Activated naive CD8-positive, alpha-beta T cell treated with anti-CD3 and anti-CD28 coated beads, Interleukin-2, amount 10 ng/mL, durations not matched to agents 7 days and 5 days (primary cell): ENCODE measurements at regions not wholly inside any gene's neighbourhood (a gene's known extent, or its start where the extent isn't known, plus 50 kb on each side); places are given as distances from the start of the nearest gene placed in this dataset.

Source experiments
- ATAC-seq: fragments of 150-1000 bp; cut with Tn5 transposase; one replicate; pipeline ENCODE4 v1.10.0; 2021; ENCODE audit warnings: low read depth, moderate library complexity
- POLR2A ChIA-PET: fragments of 350-600 bp; sonication (Branson Sonifier 250); formaldehyde crosslinking; loops from one replicate; lab custom pipeline; 2021; ENCODE audit warnings: antibody characterized with exemption; lab: Charles Lee
- DNase-seq: peaks from one replicate; pipeline ENCODE4 v3.0.0; 2021
- H3K27ac Mint-ChIP-seq: one replicate; pipeline ENCODE4 v1.8.0; 2022; ENCODE audit warnings: mild to moderate bottlenecking, mixed read lengths
- H3K27me3 Mint-ChIP-seq: one replicate; pipeline ENCODE4 v1.8.0; 2022; ENCODE audit warnings: mild to moderate bottlenecking, moderate library complexity, mixed read lengths
- H3K36me3 Mint-ChIP-seq: one replicate; pipeline ENCODE4 v1.8.0; 2021; ENCODE audit warnings: mild to moderate bottlenecking, mixed read lengths
- H3K4me1 Mint-ChIP-seq: one replicate; pipeline ENCODE4 v1.8.0; 2021; ENCODE audit warnings: mixed read lengths
- H3K4me3 Mint-ChIP-seq: one replicate; pipeline ENCODE4 v1.8.0; 2022; ENCODE audit warnings: mild to moderate bottlenecking, moderate library complexity, mixed read lengths
- H3K9me3 Mint-ChIP-seq: one replicate; pipeline ENCODE4 v1.8.0; 2021; ENCODE audit warnings: mixed read lengths

DNA sequence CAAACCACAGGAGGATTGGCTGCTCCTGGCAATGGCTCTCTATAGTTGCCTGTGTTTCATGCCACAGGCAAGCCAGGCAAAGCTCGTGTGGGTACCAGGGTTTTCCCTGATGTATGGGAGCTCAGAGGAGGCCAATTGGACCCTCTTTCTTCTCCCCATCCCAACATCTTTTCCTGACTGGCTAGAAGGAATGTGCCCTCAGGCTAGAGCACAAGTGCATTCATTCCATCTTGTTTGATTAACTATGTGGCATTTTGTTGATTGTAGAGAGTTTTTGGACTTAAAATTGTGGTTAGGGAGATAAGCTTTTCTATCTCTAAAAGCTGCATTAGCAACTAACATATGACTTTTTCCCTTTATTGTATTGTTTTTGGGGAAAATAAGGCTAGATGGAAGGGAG, 561.3 kb downstream of the PSAT1 start:
- Mint-ChIP-seq H3K4me1 (no peaks in the 10 kb centered on the region), H3K4me3 (no peak overlapping the region), H3K27ac (no peak overlapping the region), H3K27me3 (no peaks in the 10 kb centered on the region), H3K36me3 (no peaks in the 10 kb centered on the region), H3K9me3 (no peaks in the 10 kb centered on the region)
- DNase-seq = no peak
- no peak for ATAC-seq
- POLR2A ChIA-PET = no interaction called here

DNA sequence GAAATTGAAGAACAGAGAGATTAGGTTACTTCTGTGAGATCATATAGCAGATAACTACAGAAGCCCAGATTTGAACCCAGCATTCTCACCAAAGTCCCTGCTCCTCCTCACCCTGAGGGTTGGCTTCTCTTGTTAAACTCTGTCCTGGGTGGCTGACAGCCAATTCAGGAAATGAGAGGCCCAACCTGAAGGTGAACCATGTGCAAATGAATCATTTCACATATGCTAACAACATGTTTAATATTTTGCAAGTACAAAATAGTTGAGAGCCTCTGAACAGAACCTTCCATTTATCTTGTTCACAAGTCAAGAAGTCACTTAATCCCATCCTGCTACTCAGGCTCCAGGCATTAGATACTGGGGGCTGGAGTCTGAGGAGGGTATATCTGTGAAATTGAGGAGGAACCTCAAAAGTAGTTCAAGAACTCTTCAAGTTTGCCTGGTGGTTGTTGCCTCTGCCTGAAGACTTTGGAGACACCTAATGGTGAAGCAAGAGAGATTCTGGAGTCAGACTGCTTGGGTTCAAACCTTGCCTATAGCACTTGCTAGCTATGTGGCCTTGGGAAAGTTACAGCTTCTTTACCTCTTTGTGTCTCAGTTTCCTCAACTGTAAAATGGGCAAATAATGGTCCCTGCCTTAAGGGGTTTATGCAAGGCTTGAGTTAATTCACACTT, 564.0 kb downstream of the PSAT1 start:
- no peaks in the 10 kb centered on the region for H3K36me3 Mint-ChIP-seq
- POLR2A ChIA-PET = no interaction called here
- DNase-seq (no peak), ATAC-seq (no peak)
- H3K4me3 Mint-ChIP-seq = no peak overlapping the region
- no peaks in the 10 kb centered on the region for H3K9me3 Mint-ChIP-seq
- no peak overlapping the region for H3K27ac Mint-ChIP-seq
- H3K4me1 Mint-ChIP-seq = no peaks in the 10 kb centered on the region
- no peaks in the 10 kb centered on the region for H3K27me3 Mint-ChIP-seq

DNA sequence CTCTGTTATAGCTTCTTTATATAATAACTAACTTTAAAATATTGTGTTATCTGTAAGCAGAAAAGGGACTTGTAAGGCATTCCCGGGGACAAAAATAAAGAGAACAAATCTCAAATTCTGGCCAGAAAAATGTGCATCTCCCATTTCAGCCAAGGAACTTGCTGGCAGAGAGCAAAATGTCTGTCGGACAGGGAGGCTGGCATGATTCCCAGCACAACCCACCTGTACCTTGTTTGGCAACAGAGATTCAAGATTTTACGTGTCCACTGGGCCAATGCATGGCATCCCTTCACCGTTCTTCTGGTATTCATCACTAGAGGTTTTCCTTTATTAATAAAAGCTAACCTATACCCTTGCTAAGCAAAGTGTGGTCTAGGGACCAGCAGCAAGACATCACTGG, 566.6 kb downstream of the PSAT1 start:
- H3K4me1 Mint-ChIP-seq = no peaks in the 10 kb centered on the region
- no peaks in the 10 kb centered on the region for H3K27me3 Mint-ChIP-seq
- no peak overlapping the region for H3K27ac Mint-ChIP-seq
- H3K9me3 Mint-ChIP-seq = no peaks in the 10 kb centered on the region
- POLR2A ChIA-PET = no interaction called here
- ATAC-seq (no peak), DNase-seq (no peak)
- H3K36me3 Mint-ChIP-seq = no peaks in the 10 kb centered on the region
- no peak overlapping the region for H3K4me3 Mint-ChIP-seq

DNA sequence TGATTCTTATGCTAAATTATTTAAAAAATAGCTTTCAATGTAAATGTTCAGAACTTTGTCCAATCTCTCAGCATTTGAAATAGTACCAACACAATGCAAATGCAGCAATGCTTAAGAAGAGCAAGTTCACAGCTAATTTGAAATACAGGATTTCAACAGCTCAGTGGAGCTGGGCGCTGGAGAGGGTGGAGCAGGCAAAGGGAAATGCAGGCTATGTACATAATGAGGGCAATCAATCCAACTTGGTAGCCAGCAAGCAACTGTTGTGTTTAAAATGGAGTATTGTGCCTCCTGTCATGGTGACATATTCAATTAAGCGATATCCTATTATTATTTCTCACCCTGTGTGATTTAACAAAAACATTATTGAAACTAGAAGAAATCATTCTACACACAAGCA, 568.8 kb downstream of the PSAT1 start:
- ATAC-seq (no peak), DNase-seq (no peak)
- Mint-ChIP-seq H3K9me3 (no peaks in the 10 kb centered on the region), H3K27me3 (no peaks in the 10 kb centered on the region), H3K36me3 (no peaks in the 10 kb centered on the region), H3K4me3 (no peak overlapping the region), H3K27ac (no peak overlapping the region), H3K4me1 (no peaks in the 10 kb centered on the region)
- POLR2A ChIA-PET = no interaction called here

GRCh38 chr9:78866207-78867132, 569.5 kb downstream of the PSAT1 start:
- Mint-ChIP-seq H3K9me3 (no peaks in the 10 kb centered on the region), H3K27ac (no peak overlapping the region), H3K4me1 (no peaks in the 10 kb centered on the region), H3K27me3 (no peaks in the 10 kb centered on the region), H3K4me3 (no peak overlapping the region), H3K36me3 (no peaks in the 10 kb centered on the region)
- POLR2A ChIA-PET = no interaction called here
- ATAC-seq = no peak
- DNase-seq = no peak

DNA sequence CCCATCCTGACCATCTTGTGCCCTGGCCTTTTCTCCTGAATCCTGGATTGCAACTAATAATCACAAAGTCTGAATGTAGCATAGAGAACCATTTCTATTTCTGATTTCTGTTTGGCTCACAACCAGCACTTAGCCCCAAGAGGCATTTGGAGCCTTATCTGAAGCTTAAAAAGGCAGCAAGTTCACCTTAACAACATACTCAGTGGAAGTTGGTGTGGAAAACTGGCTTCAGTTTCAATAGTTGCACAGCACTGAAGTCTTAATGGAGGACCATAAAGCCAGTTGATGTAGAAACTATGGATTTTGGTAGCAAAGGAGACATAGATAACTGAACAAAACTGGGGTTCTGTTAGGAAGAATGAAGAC, 574.1 kb downstream of the PSAT1 start:
- Mint-ChIP-seq H3K27ac (no peak overlapping the region), H3K9me3 (peaks cover 5% of the 10 kb centered on the region), H3K27me3 (no peaks in the 10 kb centered on the region), H3K4me1 (no peaks in the 10 kb centered on the region), H3K4me3 (no peak overlapping the region), H3K36me3 (no peaks in the 10 kb centered on the region)
- ATAC-seq (no peak), DNase-seq (no peak)
- POLR2A ChIA-PET = no interaction called here

DNA sequence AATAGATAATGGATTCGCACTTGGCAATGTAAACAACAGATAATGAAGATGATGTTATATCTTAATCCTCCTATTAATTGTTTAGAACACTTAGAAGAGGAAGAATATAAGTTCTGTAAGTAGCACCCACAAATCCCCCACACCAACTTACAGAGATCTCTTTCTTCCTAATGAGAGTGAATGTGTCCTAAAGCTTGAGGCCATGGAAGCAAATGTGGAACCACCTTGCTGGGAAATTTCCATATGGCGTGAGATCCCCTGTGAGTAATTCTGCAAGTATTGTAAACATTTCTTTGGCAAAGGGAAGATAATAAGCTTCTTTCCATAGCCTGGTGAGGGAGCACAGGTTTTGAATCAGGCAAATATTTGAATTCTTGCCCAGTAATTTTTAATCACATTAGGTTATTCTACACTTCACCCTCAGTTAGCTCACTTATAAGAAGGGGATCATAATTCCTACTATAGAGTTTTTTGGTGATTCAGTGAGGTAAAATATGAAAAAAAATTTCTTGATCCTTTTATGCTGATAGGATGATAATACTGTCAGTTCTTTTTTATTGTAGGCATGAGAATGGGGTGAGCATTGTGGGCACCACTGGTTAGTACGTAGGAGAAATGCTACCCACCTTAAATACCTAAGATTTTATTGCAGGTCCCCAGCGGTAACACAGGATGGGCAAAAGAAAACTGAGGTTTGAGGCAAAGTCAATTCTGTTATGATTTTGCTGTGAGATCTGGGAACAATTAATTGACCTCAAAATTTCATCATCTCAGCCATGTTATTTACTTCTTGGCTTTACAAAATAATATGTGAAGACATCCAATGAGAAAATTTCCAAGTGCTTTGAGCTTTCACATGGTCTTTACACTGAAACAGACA, 574.8 kb downstream of the PSAT1 start:
- DNase-seq (no peak), ATAC-seq (no peak)
- H3K4me1 Mint-ChIP-seq = no peaks in the 10 kb centered on the region
- peaks cover 5% of the 10 kb centered on the region for H3K9me3 Mint-ChIP-seq
- H3K27ac Mint-ChIP-seq = no peak overlapping the region
- H3K27me3 Mint-ChIP-seq = no peaks in the 10 kb centered on the region
- H3K4me3 Mint-ChIP-seq = no peak overlapping the region
- H3K36me3 Mint-ChIP-seq = no peaks in the 10 kb centered on the region
- POLR2A ChIA-PET = no interaction called here

DNA sequence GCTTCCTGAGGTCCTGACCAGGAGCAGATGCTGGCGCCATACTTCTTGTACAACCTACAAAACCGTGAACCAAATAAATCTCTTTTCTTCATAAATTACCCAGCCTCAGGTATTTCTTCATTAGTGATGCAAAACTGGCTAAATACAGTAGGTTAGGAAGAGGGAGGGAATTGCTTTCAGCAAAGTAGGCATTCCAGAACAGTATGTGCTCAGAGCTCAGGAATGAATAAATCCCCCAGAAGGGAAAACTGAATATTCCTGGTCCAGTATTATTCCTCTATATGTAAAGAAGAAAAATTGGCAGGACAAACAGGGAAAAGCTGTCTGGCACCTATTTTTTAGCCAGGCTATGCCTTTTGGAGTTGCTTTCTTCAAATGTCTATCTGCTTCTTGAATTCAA, 577.1 kb downstream of the PSAT1 start:
- no peaks in the 10 kb centered on the region for H3K36me3 Mint-ChIP-seq
- POLR2A ChIA-PET = no interaction called here
- DNase-seq (no peak), ATAC-seq (no peak)
- H3K4me1 Mint-ChIP-seq = no peaks in the 10 kb centered on the region
- H3K27ac Mint-ChIP-seq = no peak overlapping the region
- H3K27me3 Mint-ChIP-seq = no peaks in the 10 kb centered on the region
- H3K9me3 Mint-ChIP-seq = peaks cover 5% of the 10 kb centered on the region
- no peak overlapping the region for H3K4me3 Mint-ChIP-seq

- H3K4me3 Mint-ChIP-seq = no peak overlapping the region
- H3K9me3 Mint-ChIP-seq = no peaks in the 10 kb centered on the region
- POLR2A ChIA-PET = no interaction called here
- no peak for ATAC-seq
- no peaks in the 10 kb centered on the region for H3K36me3 Mint-ChIP-seq
- no peaks in the 10 kb centered on the region for H3K4me1 Mint-ChIP-seq
- no peak overlapping the region for H3K27ac Mint-ChIP-seq
- no peak for DNase-seq
- H3K27me3 Mint-ChIP-seq = no peaks in the 10 kb centered on the region
Observed at GRCh38 chr9:78879324-78880100, 582.6 kb downstream of the PSAT1 start.

- ATAC-seq (no peak), DNase-seq (no peak)
- no peaks in the 10 kb centered on the region for H3K9me3 Mint-ChIP-seq
- H3K4me3 Mint-ChIP-seq = no peak overlapping the region
- no peaks in the 10 kb centered on the region for H3K36me3 Mint-ChIP-seq
- H3K27ac Mint-ChIP-seq = no peak overlapping the region
- no peaks in the 10 kb centered on the region for H3K4me1 Mint-ChIP-seq
- H3K27me3 Mint-ChIP-seq = no peaks in the 10 kb centered on the region
- POLR2A ChIA-PET = no interaction called here
Observed at GRCh38 chr9:78881295-78881694, 584.4 kb downstream of the PSAT1 start.

- Mint-ChIP-seq H3K9me3 (no peaks in the 10 kb centered on the region), H3K27ac (no peak overlapping the region), H3K27me3 (no peaks in the 10 kb centered on the region), H3K4me3 (no peak overlapping the region), H3K4me1 (no peaks in the 10 kb centered on the region), H3K36me3 (no peaks in the 10 kb centered on the region)
- DNase-seq (no peak), ATAC-seq (no peak)
- POLR2A ChIA-PET = no interaction called here
Observed at GRCh38 chr9:78882481-78882880, 585.6 kb downstream of the PSAT1 start.

DNA sequence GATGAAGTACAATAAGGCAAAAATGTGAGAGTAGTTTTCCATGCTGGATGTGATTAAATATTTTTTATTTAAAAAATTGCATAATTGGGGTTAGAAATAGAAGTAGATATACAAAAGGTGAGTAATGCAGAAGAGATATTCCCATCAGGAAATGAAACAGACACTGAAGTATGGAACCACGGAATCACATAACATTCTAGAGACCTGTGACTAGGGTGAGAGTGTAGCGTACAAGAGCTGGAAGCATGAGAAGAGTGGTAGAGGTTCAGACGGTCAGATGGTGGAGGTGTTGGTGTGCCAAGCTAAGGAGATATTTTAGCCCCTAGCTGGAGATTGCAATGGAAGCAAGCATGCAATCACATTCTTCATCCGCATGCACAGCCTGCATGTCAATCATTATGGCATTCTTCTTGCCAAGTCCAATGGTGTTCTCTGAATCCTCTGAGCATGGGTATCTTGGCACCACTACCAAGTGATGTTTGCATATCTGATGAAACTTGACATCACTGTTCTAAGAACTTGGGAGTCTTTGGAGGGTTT, 587.8 kb downstream of the PSAT1 start:
- POLR2A ChIA-PET = no interaction called here
- H3K9me3 Mint-ChIP-seq = no peaks in the 10 kb centered on the region
- DNase-seq = no peak
- no peak for ATAC-seq
- H3K27ac Mint-ChIP-seq = no peak overlapping the region
- no peaks in the 10 kb centered on the region for H3K27me3 Mint-ChIP-seq
- H3K36me3 Mint-ChIP-seq = no peaks in the 10 kb centered on the region
- no peak overlapping the region for H3K4me3 Mint-ChIP-seq
- no peaks in the 10 kb centered on the region for H3K4me1 Mint-ChIP-seq

DNA sequence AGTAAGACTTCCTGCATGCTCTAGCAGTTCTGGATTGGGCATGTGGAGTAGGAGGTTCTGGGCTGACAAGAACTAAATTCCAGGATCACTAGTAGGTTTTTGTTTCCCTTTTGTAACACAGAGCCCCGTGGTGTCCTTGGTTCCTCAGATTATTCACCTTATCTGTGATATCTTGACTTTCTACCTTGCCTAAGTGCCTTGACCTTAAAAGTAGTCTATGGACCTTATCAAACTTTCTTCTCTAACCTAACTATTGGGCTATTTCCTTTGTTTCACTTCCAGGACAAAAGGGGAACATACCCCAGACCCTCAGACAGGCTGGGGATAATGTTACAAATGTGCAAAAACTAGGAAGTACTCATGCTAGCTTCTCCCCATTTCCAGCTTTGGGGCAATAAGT, 595.3 kb downstream of the PSAT1 start:
- Mint-ChIP-seq H3K4me1 (no peaks in the 10 kb centered on the region), H3K36me3 (no peaks in the 10 kb centered on the region), H3K27me3 (no peaks in the 10 kb centered on the region), H3K9me3 (no peaks in the 10 kb centered on the region), H3K27ac (no peak overlapping the region), H3K4me3 (no peak overlapping the region)
- POLR2A ChIA-PET = no interaction called here
- DNase-seq (no peak), ATAC-seq (no peak)
